GM12878 (cell line): ENCODE measurements at regions not wholly inside any gene's neighbourhood (a gene's known extent, or its start where the extent isn't known, plus 50 kb on each side); places are given as distances from the start of the nearest gene placed in this dataset.

Experiments
- ATAC-seq: fragments of 200-7000 bp; cut with Tn5 transposase; 3 replicates; pipeline ENCODE4 v1.9.1; 2020; ENCODE audit warnings: mild to moderate bottlenecking, moderate library complexity
- BruUV-seq: library from RNA; stranded (reverse); fragments of 400-500 nt; replicated peaks from 2 replicates; lab custom pipeline; 2021; lab: Mats Ljungman, UMichigan
- CTCF ChIA-PET: fragments of 300-600 bp; sonication (Branson Sonifier 250); formaldehyde crosslinking; extraction: SDS; loops from one replicate; lab custom pipeline; 2021; ENCODE audit warnings: inconsistent platforms; lab: Yijun Ruan, JAX
- POLR2A ChIA-PET: fragments of 350-600 bp; formaldehyde crosslinking; extraction: SDS; loops from one replicate; lab custom pipeline; 2021; ENCODE audit warnings: inconsistent platforms; lab: Charles Lee
- RAD21 ChIA-PET: fragments of 300-600 bp; sonication (Branson Sonifier 250); formaldehyde crosslinking; loops from one replicate; lab custom pipeline; 2023; ENCODE audit warnings: antibody characterized with exemption; ENCODE audit not compliant: unreplicated experiment; lab: Charles Lee
- SMC1A ChIA-PET: fragments of 300-600 bp; sonication (Branson Sonifier 250); formaldehyde crosslinking; loops from one replicate; lab custom pipeline; 2023; ENCODE audit not compliant: unreplicated experiment, uncharacterized antibody; lab: Charles Lee
- DNase-seq: peaks from one replicate; pipeline ENCODE4 v3.0.0-alpha.2; 2011; ENCODE audit warnings: low read depth, low spot score
- FAIRE-seq: peaks from 3 replicates; lab custom pipeline; 2011; peaks lifted over from hg19 to GRCh38; lab: Jason Lieb, UNC
- H2AFZ ChIP-seq: 2 replicates; pipeline ENCODE4 v1.6.0; 2011; ENCODE audit warnings: low read depth, low read length, control low read depth; ENCODE audit not compliant: control insufficient read depth
- H3K27ac ChIP-seq: 2 replicates; pipeline ENCODE4 v1.5.1; 2011; ENCODE audit warnings: control low read depth; ENCODE audit not compliant: control insufficient read depth, insufficient read depth
- H3K27me3 ChIP-seq, 2 experiments: replicated peaks in 1 of 2; 2 replicates each; pipeline versions ENCODE4 v1.6.0 to v1.6.1; 2011; ENCODE audit warnings: low read length in 1 of 2; ENCODE audit not compliant: control insufficient read depth in 2 of 2, insufficient read depth in 2 of 2
- H3K36me3 ChIP-seq, 2 experiments: 2 replicates each; pipeline ENCODE4 v1.5.1; 2011; ENCODE audit warnings: low read length in 1 of 2; ENCODE audit not compliant: control insufficient read depth in 2 of 2, insufficient read depth in 2 of 2
- H3K4me1 ChIP-seq: 2 replicates; pipeline ENCODE4 v1.6.1; 2011; ENCODE audit warnings: mild to moderate bottlenecking, low read length, moderate library complexity, mixed read lengths; ENCODE audit not compliant: control insufficient read depth, insufficient read depth
- H3K4me2 ChIP-seq: 2 replicates; pipeline ENCODE4 v1.6.0; 2011; ENCODE audit warnings: control low read depth; ENCODE audit not compliant: control insufficient read depth, insufficient read depth
- H3K4me3 ChIP-seq: fragments of 200-600 bp; sonication (generic); 2 replicates; pipeline ENCODE4 v1.5.1; 2016
- H3K79me2 ChIP-seq: 2 replicates; pipeline ENCODE4 v1.6.0; 2011; ENCODE audit warnings: low read length; ENCODE audit not compliant: control insufficient read depth, insufficient read depth
- H3K9ac ChIP-seq: 2 replicates; pipeline ENCODE4 v1.8.0; 2011; ENCODE audit warnings: low read length, control low read depth, mixed read lengths; ENCODE audit not compliant: control insufficient read depth, insufficient read depth
- H3K9me3 ChIP-seq: replicated peaks from 3 replicates; pipeline ENCODE4 v1.5.1; 2011; ENCODE audit warnings: mild to moderate bottlenecking, low read length; ENCODE audit not compliant: control insufficient read depth, insufficient read depth
- H4K20me1 ChIP-seq: 2 replicates; pipeline ENCODE4 v1.6.0; 2011; ENCODE audit not compliant: control insufficient read depth, insufficient read depth
- ASH2L ChIP-seq: fragments of 300-600, 200-600 bp; sonication (generic); IDR thresholded peaks from 2 replicates; pipeline ENCODE4 v1.6.1; 2017; ENCODE audit warnings: low read depth, mild to moderate bottlenecking, borderline replicate concordance
- BCL3 ChIP-seq: IDR thresholded peaks from 2 replicates; pipeline ENCODE4 v1.6.1; 2011; ENCODE audit warnings: borderline replicate concordance, low read depth, mild to moderate bottlenecking, moderate library complexity, low read length; ENCODE audit not compliant: insufficient read depth, poor library complexity, severe bottlenecking
- BRCA1 ChIP-seq: IDR thresholded peaks from 2 replicates; pipeline ENCODE4 v1.6.1; 2011; ENCODE audit warnings: low read depth, low read length, improper control_type of control experiment
- GABPA ChIP-seq: IDR thresholded peaks from 2 replicates; pipeline ENCODE4 v1.6.1; 2014; ENCODE audit warnings: antibody characterized with exemption, low read depth, mild to moderate bottlenecking, inconsistent platforms
- KLF5 ChIP-seq: fragments of 450-650 bp; IDR thresholded peaks from 2 replicates; pipeline ENCODE4 v1.6.1; 2014; ENCODE audit warnings: mild to moderate bottlenecking; ENCODE audit not compliant: partially characterized antibody
- MYC ChIP-seq: IDR thresholded peaks from 2 replicates; pipeline ENCODE4 v1.6.1; 2011; ENCODE audit warnings: mild to moderate bottlenecking, low read length, moderate library complexity, inconsistent platforms; ENCODE audit not compliant: insufficient read depth, insufficient replicate concordance, insufficient read length, severe bottlenecking
- POLR2AphosphoS2 ChIP-seq: IDR thresholded peaks from 2 replicates; pipeline ENCODE4 v1.6.1; 2011; ENCODE audit warnings: low read depth, mild to moderate bottlenecking, low read length, improper control_type of control experiment, moderate library complexity
- POLR2AphosphoS5 ChIP-seq: IDR thresholded peaks from 2 replicates; pipeline ENCODE4 v1.6.1; 2011; ENCODE audit warnings: mild to moderate bottlenecking, low read length, inconsistent platforms
- TCF7 ChIP-seq: IDR thresholded peaks from 2 replicates; pipeline ENCODE4 v1.6.1; 2014; ENCODE audit warnings: antibody characterized with exemption, borderline replicate concordance
- ZNF217 ChIP-seq: fragments of 450-650 bp; IDR thresholded peaks from 2 replicates; pipeline ENCODE4 v1.6.1; 2017; ENCODE audit warnings: antibody characterized with exemption, mild to moderate bottlenecking
- ZNF622 ChIP-seq: fragments of 450-650 bp; IDR thresholded peaks from 2 replicates; pipeline ENCODE4 v1.6.1; 2017; ENCODE audit warnings: mild to moderate bottlenecking, inconsistent platforms
- WGBS: methylation state at CpG from one replicate; pipeline ENCODE4 v1.1.6; 2016; ENCODE audit warnings: low lambda C conversion rate; ENCODE audit not compliant: insufficient replicate concordance, insufficient coverage; ENCODE audit errors: missing lambda C conversion rate; 5-methylcytosine and 5-hydroxymethylcytosine counted together
- in situ Hi-C: fragments of 300-500 bp; cut with MboI; formaldehyde crosslinking; loops from 9 replicates; pipeline ENCODE4 v1.14.3; 2018; ENCODE audit warnings: mixed read lengths
- intact Hi-C: fragments of 100-400 bp; cut with micrococcal nuclease; formaldehyde crosslinking; loops from one replicate; pipeline ENCODE4 v1.14.2; 2022; ENCODE audit not compliant: unreplicated experiment

GRCh38 chr3:145649368-145649887, 511.6 kb downstream of the PLOD2 start:
- ChIA-PET POLR2A (no interaction called here), CTCF (no interaction called here), RAD21 (no interaction called here), SMC1A (no interaction called here)
- Histone ChIP-seq H3K27ac (no peak overlapping the region), H3K27me3 (no peaks in the 10 kb centered on the region), H3K9me3 (no peaks in the 10 kb centered on the region), H3K79me2 (no peaks in the 10 kb centered on the region), H2AFZ (no peak overlapping the region), H4K20me1 (no peaks in the 10 kb centered on the region), H3K4me1 (no peaks in the 10 kb centered on the region), H3K9ac (no peak overlapping the region), H3K4me3 (no peak overlapping the region), H3K4me2 (no peak overlapping the region), H3K36me3 (no peaks in the 10 kb centered on the region)
- intact Hi-C loops: no loop called here
- TF ChIP-seq BCL3 (no peak), GABPA (no peak), POLR2AphosphoS2 (no peak), ZNF217 (no peak), BRCA1 (no peak), KLF5 (no peak), TCF7 (no peak), ZNF622 (no peak), MYC (no peak), ASH2L (no peak), POLR2AphosphoS5 (no peak)
- 47% methylated on average over 8 of the region's 8 CpGs for WGBS
- FAIRE-seq (no peak), ATAC-seq (no peak), DNase-seq (no peak)
- BruUV-seq: no TSS peak
- in situ Hi-C loops: no loop called here
